IPS-18a (cell line): ENCODE measurements at regions not wholly inside any gene's neighbourhood (a gene's known extent, or its start where the extent isn't known, plus 50 kb on each side); places are given as distances from the start of the nearest gene placed in this dataset.

Experiments used
- H3K27ac ChIP-seq: one replicate; pipeline ENCODE4 v1.5.1; 2013; ENCODE audit warnings: low read length
- H3K27me3 ChIP-seq: one replicate; pipeline ENCODE4 v1.6.1; 2013; ENCODE audit warnings: mild to moderate bottlenecking, low read length; ENCODE audit not compliant: control insufficient read depth, insufficient read depth
- H3K36me3 ChIP-seq: one replicate; pipeline ENCODE4 v1.6.1; 2013; ENCODE audit warnings: low read depth, low read length; ENCODE audit not compliant: control insufficient read depth
- H3K4me1 ChIP-seq: one replicate; pipeline ENCODE4 v1.6.1; 2013; ENCODE audit warnings: low read depth, low read length; ENCODE audit not compliant: control insufficient read depth
- H3K4me3 ChIP-seq: one replicate; pipeline ENCODE4 v1.5.1; 2013; ENCODE audit warnings: low read length
- H3K9ac ChIP-seq: one replicate; pipeline ENCODE4 v1.6.1; 2013; ENCODE audit warnings: mild to moderate bottlenecking, low read length, moderate library complexity
- H3K9me3 ChIP-seq: one replicate; pipeline ENCODE4 v1.6.1; 2013; ENCODE audit warnings: low read depth, low read length; ENCODE audit not compliant: control insufficient read depth

DNA sequence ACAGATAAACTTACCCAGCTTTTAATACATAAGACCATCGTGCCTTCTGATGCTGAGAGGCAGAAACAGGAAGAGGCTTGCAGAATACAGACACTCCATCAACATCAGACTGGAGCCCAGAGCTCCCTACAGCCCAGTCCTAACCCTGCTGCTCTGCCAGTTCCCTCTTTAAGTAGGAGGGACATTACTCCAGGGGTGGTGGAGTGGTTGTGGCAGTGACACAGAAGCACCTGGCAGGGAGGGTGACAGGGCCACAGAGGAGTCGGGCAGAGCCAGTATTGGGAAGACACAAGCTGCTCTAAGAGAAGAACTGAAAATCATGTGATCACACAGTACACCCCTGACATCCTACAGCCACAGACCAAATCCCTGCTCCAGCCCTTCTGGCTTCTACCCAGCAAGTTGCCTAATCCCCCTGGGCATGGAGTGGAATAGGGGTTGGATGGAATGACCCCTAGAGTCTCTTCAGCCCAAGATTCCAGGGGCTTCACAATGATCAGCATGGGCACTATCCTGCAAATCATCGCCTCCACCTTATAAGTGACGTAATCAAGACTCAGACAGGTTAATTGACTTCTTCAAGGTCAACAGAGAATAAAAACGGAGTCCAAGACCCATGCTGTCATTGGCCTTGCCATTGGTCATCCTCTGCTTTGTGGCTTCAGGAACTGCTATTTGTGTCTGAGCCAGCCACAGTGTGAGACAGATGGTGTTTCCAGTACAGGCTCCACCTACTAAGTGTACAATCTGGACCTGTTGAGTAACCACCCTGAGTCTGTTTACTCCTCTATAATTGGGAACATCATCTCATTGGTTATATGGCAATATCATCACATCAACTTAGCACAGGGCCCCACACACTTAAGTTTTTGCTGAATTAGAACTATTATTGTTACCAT lies 61.1 kb upstream of the ZMIZ1 start:
- H3K4me1 ChIP-seq, result no peaks in the 10 kb centered on the region
- peaks cover 3% of the 10 kb centered on the region for H3K27me3 ChIP-seq
- H3K9ac ChIP-seq, result no peak overlapping the region
- no peak overlapping the region for H3K27ac ChIP-seq
- H3K36me3 ChIP-seq, result no peaks in the 10 kb centered on the region
- H3K4me3 ChIP-seq, result no peak overlapping the region
- no peaks in the 10 kb centered on the region for H3K9me3 ChIP-seq

DNA sequence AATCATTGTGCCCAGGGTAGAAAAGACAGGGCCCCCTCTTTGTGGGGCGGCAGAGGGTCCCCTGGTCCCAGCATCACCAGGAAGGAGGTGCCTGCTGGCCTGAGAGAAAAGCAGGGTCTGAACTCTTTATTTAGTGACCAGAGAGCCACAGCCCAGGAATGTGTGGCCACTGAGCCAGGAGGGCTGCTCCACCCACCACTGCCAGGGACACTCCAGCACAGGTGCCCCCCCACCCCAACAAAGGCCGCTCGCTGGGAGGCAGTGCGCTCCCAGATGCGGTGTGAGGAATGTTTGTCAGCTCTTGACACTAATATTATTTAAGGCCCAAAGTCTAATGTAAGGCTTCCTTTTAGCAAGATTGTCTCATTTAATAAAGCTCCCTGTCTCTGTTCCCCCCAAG lies 59.6 kb upstream of the ZMIZ1 start:
- H3K9me3 ChIP-seq, result no peaks in the 10 kb centered on the region
- H3K4me1 ChIP-seq, result no peaks in the 10 kb centered on the region
- peaks cover 3% of the 10 kb centered on the region for H3K27me3 ChIP-seq
- no peak overlapping the region for H3K27ac ChIP-seq
- no peak overlapping the region for H3K4me3 ChIP-seq
- no peak overlapping the region for H3K9ac ChIP-seq
- H3K36me3 ChIP-seq, result no peaks in the 10 kb centered on the region

DNA sequence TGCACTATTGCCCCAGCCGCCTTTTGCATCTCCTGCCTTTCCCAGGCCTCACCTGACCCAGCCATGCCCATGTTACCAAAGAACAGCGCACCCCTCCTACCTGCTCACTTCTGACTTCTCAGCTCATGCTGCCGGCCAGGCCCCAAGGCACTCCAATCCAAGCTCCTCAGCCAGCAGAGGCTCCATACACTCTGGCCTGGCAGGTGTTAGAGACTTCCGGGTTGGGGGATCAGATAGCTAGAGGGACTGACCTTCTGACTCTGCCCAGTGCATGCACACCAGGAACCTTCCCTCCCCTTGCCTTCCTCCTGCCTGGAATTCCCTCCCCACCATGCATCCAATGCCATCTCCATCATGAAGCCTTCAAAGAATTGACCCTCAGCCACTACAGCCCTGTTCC lies 56.2 kb upstream of the ZMIZ1 start:
- no peaks in the 10 kb centered on the region for H3K4me1 ChIP-seq
- peaks cover 3% of the 10 kb centered on the region for H3K27me3 ChIP-seq

DNA sequence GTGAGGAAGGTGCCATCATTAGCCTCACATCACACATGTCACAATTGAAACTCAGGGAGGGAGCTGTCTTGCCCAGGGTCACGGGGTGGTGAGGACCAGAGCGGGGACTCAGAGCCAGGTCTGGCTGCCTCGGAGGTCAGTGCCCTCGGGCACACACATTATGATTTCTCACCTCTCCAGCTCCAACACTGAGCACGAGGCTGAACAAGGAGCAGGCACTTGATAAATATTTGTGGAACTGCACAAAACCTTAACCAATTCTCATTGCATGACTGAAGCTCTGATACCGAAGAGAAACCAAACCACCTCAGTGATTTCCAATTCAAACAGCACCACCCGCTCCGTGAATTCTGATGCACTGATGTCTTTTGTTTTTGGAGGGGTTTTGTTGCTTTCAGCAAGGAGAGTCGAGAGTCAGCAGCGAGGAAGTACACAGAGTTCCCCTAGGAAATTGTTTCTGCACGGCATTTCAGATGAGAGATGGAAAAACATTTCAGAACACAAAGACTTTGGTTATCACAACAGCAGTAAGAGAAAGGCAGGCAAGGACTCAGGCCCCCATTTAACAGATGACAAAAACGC lies 55.3 kb upstream of the ZMIZ1 start:
- peaks cover 3% of the 10 kb centered on the region for H3K27me3 ChIP-seq
- H3K27ac ChIP-seq, result no peak overlapping the region

More for the DNA sequence above, 56.2 kb upstream of the ZMIZ1 start:
- H3K9me3 ChIP-seq, result no peaks in the 10 kb centered on the region
- no peaks in the 10 kb centered on the region for H3K36me3 ChIP-seq
- no peak overlapping the region for H3K27ac ChIP-seq
- no peak overlapping the region for H3K4me3 ChIP-seq
- no peak overlapping the region for H3K9ac ChIP-seq

DNA sequence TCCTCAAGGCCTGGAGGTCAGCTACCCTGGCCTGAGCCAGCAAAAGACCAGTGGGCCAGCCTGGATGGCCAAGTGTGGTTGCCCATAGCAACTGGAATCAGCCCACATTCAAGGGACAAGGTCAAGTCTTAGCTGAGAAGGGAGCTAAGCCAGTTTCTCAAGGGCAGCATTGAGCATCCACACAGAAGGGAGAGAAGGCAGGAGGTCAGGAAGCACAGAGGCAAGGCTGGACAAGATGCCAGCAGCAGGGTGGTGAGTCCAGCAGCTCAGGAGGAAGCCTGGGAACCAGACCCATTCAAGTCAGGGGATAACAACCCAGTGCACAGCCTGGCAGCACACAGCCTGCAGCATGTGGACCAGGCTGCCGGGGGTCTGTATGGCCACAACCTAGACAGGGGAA lies 54.0 kb upstream of the ZMIZ1 start:
- Histone ChIP-seq H3K36me3 (no peaks in the 10 kb centered on the region), H3K27me3 (peaks cover 3% of the 10 kb centered on the region), H3K9me3 (no peaks in the 10 kb centered on the region), H3K4me3 (no peak overlapping the region), H3K9ac (no peak overlapping the region), H3K27ac (no peak overlapping the region), H3K4me1 (no peaks in the 10 kb centered on the region)

More for the DNA sequence above, 55.3 kb upstream of the ZMIZ1 start:
- Histone ChIP-seq H3K4me1 (no peaks in the 10 kb centered on the region), H3K36me3 (no peaks in the 10 kb centered on the region), H3K4me3 (no peak overlapping the region), H3K9me3 (no peaks in the 10 kb centered on the region), H3K9ac (no peak overlapping the region)

DNA sequence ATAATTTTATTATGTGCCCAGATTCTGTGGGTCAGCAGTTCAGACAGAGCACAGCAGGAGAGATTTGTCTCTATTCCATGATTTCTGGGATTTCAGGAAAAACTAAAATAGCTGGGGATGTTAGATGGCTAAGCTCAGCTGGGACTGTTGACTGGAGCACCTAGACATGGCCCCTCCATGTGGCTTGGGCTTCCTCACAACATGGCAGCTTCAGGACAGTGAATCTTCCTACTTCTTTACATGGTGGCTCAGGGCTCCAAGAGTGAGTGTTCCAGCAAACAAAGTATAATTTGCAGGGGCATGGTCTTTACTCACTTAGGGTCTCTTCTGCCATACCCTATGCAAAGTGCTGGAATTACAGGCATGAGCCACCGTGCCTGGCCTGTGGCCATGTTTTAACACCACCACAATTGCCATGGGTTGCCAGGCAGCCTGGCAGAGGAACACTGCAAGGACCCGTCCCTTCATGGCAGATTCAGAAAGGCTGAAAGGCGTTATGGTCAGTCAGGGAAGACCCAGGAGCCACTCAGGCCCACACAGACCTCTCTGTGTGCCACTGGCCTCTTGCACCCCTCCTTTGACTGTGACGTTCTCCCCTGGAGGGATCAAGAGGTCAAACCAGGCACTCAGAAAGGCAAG lies 50.8 kb upstream of the ZMIZ1 start:
- H3K4me1 ChIP-seq, result no peaks in the 10 kb centered on the region
- no peak overlapping the region for H3K4me3 ChIP-seq
- no peak overlapping the region for H3K9ac ChIP-seq
- H3K36me3 ChIP-seq, result no peaks in the 10 kb centered on the region
- no peaks in the 10 kb centered on the region for H3K9me3 ChIP-seq
- H3K27me3 ChIP-seq, result no peaks in the 10 kb centered on the region
- no peak overlapping the region for H3K27ac ChIP-seq

DNA sequence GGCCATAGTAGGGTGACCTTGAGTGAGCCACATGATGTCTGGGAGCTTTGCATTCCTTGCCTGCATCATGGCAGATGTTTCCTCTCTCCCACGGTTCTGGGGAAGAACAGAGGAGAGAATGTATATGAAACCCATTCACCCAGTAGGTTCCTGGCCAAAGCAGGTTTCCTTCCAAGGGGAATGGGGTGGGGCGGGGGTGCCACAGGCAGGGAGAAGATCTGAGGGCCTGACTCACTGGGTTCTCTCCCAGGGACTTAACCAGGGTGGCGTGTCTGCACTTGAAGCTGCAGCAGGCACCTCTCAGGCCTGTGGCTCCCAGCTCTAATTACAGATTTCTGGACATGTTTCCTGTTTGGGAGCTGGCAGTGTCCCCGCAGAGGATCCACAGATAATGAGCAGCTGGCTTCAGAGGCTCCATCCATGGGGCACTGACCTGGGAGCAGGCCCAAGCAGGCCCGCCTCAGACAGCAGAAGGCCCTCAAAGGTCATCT lies 50.2 kb upstream of the ZMIZ1 start:
- H3K27me3 ChIP-seq, result no peaks in the 10 kb centered on the region
- no peaks in the 10 kb centered on the region for H3K9me3 ChIP-seq
- no peak overlapping the region for H3K9ac ChIP-seq
- no peaks in the 10 kb centered on the region for H3K4me1 ChIP-seq
- H3K4me3 ChIP-seq, result no peak overlapping the region
- no peak overlapping the region for H3K27ac ChIP-seq
- H3K36me3 ChIP-seq, result no peaks in the 10 kb centered on the region
